Stimulated activated CD8-positive, alpha-beta memory T cell treated with anti-CD3 and anti-CD28 coated beads, Interleukin-15, amount 100 ng/mL, for 48 hours (primary cell): ENCODE measurements at regions not wholly inside any gene's neighbourhood (a gene's known extent, or its start where the extent isn't known, plus 50 kb on each side); places are given as distances from the start of the nearest gene placed in this dataset.
A peak's percentile ranks its signal among the peaks of the same experiment; 100 is the strongest.
"Not testable (repeated sequence)": the region's sequence is repeated elsewhere in the genome, so short reads cannot be mapped to it uniquely, and the experiment has no call there.

Experiments used
- DNase-seq, 2 donors: peaks; one replicate each; pipeline ENCODE4 v3.0.0-alpha.2; 2020; ENCODE audit warnings: low read depth in 2 of 2

DNA sequence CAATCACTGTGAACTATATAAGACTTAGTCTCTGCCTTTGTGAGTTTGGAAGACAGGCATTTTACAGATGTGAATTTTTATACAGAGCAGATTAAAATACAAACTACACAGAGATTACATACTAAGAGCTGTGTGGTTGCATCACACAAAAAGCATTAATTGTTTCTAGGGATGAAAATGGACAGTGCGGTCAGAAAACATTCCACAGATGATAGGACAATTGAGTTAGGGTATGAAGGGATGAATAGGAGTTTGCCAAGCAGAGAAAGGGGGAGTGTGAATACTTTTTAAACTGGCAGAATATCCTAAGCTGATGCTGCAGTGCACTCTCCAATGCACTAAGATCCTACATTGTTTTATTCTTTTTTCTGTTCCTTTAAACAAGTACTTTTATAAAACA is 345.8 kb downstream of the VRK1 start:
- no peak for DNase-seq

GRCh38 chr14:97143456-97143855 is 346.3 kb downstream of the VRK1 start:
- no peak for DNase-seq

DNA sequence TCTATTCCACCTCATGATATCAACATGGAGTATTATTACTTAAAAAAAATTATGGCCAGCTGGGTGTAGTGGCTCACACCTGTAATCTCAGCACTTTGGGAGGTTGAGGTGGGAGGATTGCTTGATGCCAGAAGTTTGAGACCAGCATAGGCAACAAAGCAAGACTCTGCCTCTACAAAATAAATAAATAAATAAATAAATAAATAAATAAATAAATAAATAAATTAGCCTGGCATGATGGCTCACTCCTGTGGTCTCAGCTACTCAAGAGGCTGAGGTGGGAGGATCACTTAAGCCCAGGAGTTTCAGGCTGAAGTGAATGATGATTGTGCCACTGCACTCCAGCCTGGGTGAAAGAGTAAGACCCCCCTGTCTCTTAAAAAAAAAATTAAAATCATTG is 350.8 kb downstream of the VRK1 start:
- not testable (repeated sequence) for DNase-seq

- DNase-seq: no peak
Observed at GRCh38 chr14:97149775-97150174, 352.6 kb downstream of the VRK1 start.

- DNase-seq: no peak
Observed at GRCh38 chr14:97153527-97153926, 356.3 kb downstream of the VRK1 start.

GRCh38 chr14:97155320-97155719 is 358.1 kb downstream of the VRK1 start:
- DNase-seq: no peak

- no peak for DNase-seq
Observed at GRCh38 chr14:97155814-97156213, 358.6 kb downstream of the VRK1 start.

DNA sequence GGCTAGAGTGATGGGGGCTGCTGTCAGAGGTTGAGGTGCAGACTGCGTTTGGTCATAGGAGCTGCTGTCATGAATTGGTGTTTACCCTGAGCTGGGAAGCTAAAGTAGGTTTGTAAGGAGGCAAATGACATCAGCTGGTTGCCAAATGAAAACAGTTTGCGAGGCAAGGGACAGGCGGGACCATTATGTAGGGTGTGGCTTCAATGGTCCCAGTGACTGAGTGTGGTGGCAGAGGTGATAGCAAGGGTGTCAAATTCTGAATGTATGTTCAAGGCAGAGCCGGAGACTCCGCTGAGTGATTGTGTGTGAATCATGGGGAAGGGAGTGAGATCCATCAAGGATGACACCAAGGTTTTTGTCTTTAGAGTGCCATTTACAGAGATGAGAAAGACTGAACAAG is 359.5 kb downstream of the VRK1 start:
- no peak for DNase-seq

DNA sequence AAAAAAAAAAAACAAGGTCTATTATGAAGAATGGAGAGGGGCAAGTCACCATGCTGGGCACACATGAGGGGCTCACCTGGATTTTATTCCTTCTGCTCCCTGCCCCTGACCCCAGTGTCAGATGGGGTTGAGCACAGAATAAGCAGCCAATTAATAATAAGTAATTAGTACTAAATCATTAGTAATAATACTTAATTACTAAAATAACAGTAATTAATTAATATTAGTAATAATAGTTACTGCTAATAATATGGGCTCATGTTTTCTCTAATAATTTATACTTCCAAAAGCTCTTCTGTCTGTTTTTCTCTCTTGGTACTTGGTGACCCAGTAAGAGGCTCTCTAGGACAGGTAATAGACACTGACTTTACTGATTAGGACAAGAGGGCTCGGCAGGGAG is 360.9 kb downstream of the VRK1 start:
- no peak for DNase-seq

DNA sequence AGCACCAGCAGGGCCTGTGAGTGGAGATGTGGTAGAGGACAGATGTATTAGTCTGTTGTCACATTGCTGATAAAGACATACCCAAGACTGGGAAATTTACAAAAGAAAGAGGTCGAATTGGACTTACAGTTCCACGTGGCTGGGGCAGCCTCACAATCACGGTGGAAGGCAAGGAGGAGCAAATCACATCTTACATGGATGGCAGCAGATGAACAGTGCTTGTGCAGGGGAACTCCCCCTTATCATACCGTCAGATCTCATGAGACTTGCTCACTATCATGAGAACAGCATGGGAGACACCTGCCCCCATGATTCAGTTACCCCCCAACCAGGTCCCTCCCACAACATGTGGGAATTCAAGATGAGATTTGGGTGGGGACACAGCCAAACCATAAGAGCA is 361.9 kb downstream of the VRK1 start:
- DNase-seq: no peak

DNA sequence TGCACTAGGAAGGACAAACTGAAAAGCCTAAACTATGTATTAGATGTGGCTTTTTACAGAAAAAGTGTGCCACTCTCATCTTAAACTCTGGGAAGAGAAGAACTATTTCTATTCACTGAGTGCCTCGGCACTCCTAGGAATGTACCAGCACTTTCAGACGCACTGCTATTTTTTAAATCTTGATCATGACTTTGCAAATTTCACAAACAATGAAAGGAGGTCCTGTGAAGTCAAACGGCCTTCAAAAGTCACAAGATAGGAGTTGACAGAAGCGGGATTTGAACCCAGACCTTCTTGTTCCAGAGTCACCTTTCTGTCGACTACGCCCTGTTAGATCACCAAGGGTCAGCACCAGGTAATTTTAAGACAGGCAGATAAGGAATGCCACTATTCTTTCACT is 365.4 kb downstream of the VRK1 start:
- DNase-seq: no peak

DNA sequence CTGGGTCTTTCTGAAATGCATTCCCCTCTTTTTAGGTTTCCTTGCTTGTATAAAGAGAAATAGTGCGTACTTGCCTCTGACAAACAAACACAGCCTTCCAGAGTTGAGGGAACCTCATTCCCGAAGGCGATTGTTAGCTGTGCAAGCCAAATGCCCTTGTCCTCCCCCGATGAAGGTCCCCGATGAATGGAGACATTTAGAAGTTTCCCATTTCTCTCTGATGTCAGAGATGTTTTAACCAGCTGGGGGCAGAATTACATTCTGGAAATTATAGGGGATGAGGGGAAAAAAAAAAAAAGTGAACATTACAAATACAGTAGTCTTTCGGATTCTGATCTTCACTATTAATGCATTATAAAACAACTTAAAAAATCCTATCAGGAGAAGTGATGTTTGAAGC is 366.8 kb downstream of the VRK1 start:
- no peak for DNase-seq

GRCh38 chr14:97166497-97166896 is 369.3 kb downstream of the VRK1 start:
- DNase-seq: no peak

DNA sequence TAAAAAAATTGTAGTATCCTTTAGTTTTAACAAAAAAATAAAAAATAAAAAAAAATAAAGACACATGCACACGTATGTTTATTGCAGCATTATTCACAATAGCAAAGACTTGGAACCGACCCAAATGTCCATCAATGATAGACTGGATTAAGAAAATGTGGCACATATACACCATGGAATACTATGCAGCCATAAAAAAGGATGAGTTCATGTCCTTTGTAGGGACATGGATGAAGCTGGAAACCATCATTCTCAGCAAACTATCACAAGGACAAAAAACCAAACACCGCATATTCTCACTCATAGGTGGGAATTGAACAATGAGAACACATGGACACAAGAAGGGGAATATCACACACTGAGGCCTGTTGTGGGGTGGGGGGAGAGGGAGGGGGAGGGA is 370.4 kb downstream of the VRK1 start:
- not testable (repeated sequence) for DNase-seq

- no peak for DNase-seq
Observed at GRCh38 chr14:97172644-97173043, 375.5 kb downstream of the VRK1 start.

GRCh38 chr14:97177016-97177415 is 379.8 kb downstream of the VRK1 start:
- no peak for DNase-seq

DNA sequence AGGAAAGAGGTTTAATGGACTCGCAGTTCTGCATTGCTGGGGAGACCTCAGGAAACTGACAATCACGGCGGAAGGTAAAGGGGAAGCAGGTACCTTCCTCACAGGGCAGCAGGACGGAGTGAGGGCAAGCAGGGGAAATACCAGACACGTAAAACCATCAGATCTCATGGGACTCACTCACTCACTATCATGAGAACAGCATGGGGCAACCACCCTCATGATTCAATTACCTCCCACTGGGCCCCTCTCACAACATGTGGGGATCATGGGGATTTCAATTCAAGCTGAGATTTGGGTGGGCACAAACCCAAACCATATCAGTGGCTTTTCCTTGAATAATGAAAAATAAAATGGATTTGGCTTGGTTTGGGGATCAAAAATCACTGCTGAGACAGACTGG is 380.5 kb downstream of the VRK1 start:
- no peak for DNase-seq

DNA sequence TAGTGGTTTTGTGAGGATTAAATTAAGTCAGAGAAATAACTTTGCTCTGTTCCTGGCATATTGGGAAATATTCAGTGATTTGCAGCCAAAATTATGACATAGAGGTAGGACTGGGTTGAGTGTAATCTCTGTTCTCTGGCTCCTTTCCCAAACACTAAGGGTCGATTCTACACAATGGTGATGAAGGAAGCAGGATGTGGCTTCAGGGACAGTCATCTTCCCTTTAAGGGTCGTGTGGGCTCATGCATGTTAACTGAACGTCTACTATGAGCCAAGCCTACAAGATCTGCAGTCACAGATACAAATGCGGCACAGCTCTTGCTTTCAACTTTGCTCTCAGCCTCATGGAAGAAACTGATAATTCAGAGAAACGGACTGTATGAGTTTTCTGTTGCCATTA is 381.6 kb downstream of the VRK1 start:
- peak in 1 of 2 donors; percentile 15 for DNase-seq

- DNase-seq: peak in 1 of 2 donors; percentile 27
Observed at GRCh38 chr14:97179573-97179972, 382.4 kb downstream of the VRK1 start.

DNA sequence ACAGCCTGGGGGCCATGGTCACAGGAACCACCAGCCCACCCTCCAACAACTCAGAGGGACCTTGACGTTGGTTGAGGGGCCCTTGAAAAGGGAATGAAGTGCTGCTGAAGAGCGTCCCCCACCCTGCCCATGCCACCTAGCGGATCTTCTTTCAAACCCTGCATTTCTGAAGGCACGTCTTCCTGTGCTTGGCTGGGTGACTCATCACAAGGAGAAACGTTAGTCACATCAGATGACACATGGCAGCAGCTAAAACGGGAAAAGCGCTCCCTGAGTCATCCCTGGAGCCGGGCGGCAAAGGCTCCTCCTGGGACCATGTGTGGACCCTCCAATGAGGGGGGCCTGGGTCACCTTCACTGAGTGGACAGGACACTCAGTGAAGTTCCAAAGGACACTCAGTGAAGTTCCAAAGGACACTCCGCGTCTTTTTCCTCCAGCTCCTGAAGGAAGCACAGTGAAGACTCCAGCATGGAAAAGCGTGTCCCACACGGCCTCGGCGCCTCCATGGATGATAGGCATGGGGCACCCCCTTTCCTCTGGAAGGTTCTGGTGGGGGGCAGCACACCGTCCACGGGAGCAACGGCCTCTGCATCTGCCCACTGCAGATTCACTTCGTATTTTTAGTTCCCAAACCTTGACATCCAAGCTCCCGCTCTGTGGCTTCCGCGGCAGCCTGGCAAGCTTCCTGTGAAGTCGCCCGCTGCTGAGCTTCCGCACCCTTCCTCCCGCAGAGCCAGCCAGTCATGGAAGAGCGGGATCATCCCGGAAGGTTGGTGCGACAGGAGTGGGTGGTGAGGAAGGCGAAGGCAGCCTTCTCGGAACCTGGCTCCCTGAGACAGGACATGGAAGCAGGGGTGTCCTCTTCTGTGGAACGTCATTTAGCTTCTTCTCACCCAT is 383.4 kb downstream of the VRK1 start:
- DNase-seq: no peak

- no peak for DNase-seq
Observed at GRCh38 chr14:97185186-97185585, 388.0 kb downstream of the VRK1 start.

DNA sequence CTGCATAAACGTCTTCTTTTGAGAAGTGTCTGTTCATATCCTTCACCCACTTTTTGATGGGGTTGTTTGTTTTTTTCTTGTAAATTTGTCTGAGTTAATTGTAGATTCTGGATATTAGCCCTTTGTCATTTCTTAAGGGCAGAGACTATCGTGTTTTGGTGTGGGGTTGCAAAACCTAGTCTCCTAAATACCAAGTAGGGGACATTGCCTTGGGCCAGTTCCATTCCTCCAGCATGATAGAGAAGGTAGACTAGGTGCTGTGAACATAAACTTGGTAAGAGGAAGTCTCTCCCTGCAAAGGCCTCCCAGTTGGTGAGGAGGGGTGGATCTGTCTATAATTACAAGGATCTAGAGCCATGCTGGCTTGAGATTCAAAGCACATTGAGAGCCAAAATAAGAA is 390.7 kb downstream of the VRK1 start:
- no peak for DNase-seq

DNA sequence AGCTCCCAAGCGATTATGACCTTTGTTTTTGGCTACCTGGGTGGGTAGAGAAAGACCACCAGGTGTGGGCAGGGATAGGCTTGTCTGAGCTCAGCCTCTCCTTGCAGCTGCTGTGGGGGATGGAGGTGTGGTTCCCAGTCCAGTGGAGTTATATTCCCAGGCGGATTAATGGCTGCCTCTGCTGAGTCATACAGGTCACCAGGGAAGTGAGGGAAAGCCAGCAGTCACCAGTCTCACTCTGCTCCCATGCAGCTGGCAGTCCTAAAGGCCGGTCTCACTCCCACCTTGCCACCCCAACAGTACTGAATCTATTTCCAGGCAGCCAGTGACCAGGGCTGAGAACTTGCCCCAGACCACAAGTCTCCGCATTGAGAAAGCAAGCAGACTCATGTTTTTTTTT is 399.2 kb downstream of the VRK1 start:
- DNase-seq: no peak

GRCh38 chr14:97198813-97199212 is 401.6 kb downstream of the VRK1 start:
- DNase-seq: no peak
